Smooth muscle cell (in vitro differentiated cells): ENCODE measurements at regions not wholly inside any gene's neighbourhood (a gene's known extent, or its start where the extent isn't known, plus 50 kb on each side); places are given as distances from the start of the nearest gene placed in this dataset.

Experiments used
- DNase-seq: peaks from one replicate; lab custom pipeline; 2025; ENCODE audit not compliant: unreplicated experiment; lab: John Stamatoyannopoulos, UW
- H2AFZ ChIP-seq: fragments of 200-600 bp; sonication (generic); 2 replicates; pipeline ENCODE4 v1.6.0; 2016; ENCODE audit warnings: antibody characterized with exemption, low read depth, mild to moderate bottlenecking
- H3F3A ChIP-seq: fragments of 200-600 bp; sonication (generic); 2 replicates; pipeline ENCODE4 v1.6.0; 2017; ENCODE audit warnings: antibody characterized with exemption, low read depth
- H3K27ac ChIP-seq: fragments of 200-600 bp; sonication (generic); 2 replicates; pipeline ENCODE4 v1.5.1; 2016; ENCODE audit warnings: low read depth, mild to moderate bottlenecking
- H3K27me3 ChIP-seq: fragments of 200-600 bp; sonication (generic); 2 replicates; pipeline ENCODE4 v1.6.1; 2016; ENCODE audit warnings: low read depth, mild to moderate bottlenecking
- H3K36me3 ChIP-seq: fragments of 200-600 bp; sonication (generic); 2 replicates; pipeline ENCODE4 v1.5.1; 2016; ENCODE audit warnings: low read depth
- H3K4me1 ChIP-seq: fragments of 200-600 bp; sonication (generic); 2 replicates; pipeline ENCODE4 v1.5.1; 2016; ENCODE audit warnings: low read depth
- H3K4me2 ChIP-seq: fragments of 200-600 bp; sonication (generic); 2 replicates; pipeline ENCODE4 v1.6.0; 2016; ENCODE audit warnings: mild to moderate bottlenecking
- H3K4me3 ChIP-seq: fragments of 200-600 bp; sonication (generic); 2 replicates; pipeline ENCODE4 v1.5.1; 2016; ENCODE audit warnings: mild to moderate bottlenecking
- H3K79me2 ChIP-seq: fragments of 200-600 bp; sonication (generic); 2 replicates; pipeline ENCODE4 v1.6.0; 2016; ENCODE audit warnings: low read depth, mild to moderate bottlenecking
- H3K9ac ChIP-seq: fragments of 200-600 bp; sonication (generic); 2 replicates; pipeline ENCODE4 v1.6.0; 2016; ENCODE audit warnings: low read depth
- H3K9me3 ChIP-seq: fragments of 200-600 bp; sonication (generic); replicated peaks from 2 replicates; pipeline ENCODE4 v1.5.1; 2016; ENCODE audit warnings: low read depth
- H4K20me1 ChIP-seq: fragments of 200-600 bp; sonication (generic); 2 replicates; pipeline ENCODE4 v1.6.0; 2016; ENCODE audit warnings: low read depth
- WGBS: methylation state at CpG from one replicate; pipeline ENCODE4 v1.1.7; 2016; ENCODE audit warnings: low lambda C conversion rate; 5-methylcytosine and 5-hydroxymethylcytosine counted together
- TF ChIP-seq, protein P1 (sequence below): fragments of 200-600 bp; sonication (generic); IDR thresholded peaks from 2 replicates; pipeline ENCODE4 v1.5.1; 2017; ENCODE audit warnings: borderline replicate concordance, mild to moderate bottlenecking, antibody characterized with exemption; ENCODE audit not compliant: insufficient read depth, poor library complexity, severe bottlenecking

DNA sequence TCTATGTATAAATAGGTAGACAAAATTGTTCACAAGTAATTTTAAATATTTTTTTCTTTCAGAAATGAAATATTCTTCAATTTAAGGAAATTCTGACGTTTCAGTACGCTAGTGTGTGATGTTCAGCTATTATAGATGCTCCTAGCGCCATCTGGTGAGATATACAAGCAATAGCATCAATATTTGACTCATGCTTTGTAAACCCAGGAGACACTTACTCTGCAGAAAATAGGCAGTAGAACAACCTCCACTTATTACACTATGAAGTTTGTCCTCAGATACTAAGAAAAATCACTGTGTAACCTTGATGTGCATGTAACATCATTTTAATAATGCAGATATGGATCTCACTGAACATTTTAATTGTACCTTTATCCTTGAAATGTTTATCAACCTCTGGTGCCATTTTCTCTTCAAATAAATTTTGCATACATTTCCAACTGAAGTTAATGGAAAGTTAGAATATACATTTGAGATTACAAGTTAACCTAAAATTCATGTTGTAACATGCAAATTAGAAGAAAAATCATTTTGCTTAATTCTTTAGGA is 151.5 kb upstream of the FAM3C start:
- Histone ChIP-seq H2AFZ (peak overlapping the region; percentile 67), H3K27ac (peak overlapping the region; percentile 44), H3K9me3 (no peaks in the 10 kb centered on the region), H3K4me1 (peaks cover 5% of the 10 kb centered on the region), H3K4me3 (peak overlapping the region; percentile 36), H3K36me3 (no peaks in the 10 kb centered on the region), H3K9ac (no peak overlapping the region), H3K27me3 (no peaks in the 10 kb centered on the region), H3K79me2 (no peaks in the 10 kb centered on the region), H4K20me1 (no peaks in the 10 kb centered on the region), H3F3A (no peaks in the 10 kb centered on the region), H3K4me2 (peak overlapping the region; percentile 79)
- no peak for DNase-seq
- 0% methylated on average over 3 of the region's 3 CpGs for WGBS
- TF ChIP-seq, protein P1, sequence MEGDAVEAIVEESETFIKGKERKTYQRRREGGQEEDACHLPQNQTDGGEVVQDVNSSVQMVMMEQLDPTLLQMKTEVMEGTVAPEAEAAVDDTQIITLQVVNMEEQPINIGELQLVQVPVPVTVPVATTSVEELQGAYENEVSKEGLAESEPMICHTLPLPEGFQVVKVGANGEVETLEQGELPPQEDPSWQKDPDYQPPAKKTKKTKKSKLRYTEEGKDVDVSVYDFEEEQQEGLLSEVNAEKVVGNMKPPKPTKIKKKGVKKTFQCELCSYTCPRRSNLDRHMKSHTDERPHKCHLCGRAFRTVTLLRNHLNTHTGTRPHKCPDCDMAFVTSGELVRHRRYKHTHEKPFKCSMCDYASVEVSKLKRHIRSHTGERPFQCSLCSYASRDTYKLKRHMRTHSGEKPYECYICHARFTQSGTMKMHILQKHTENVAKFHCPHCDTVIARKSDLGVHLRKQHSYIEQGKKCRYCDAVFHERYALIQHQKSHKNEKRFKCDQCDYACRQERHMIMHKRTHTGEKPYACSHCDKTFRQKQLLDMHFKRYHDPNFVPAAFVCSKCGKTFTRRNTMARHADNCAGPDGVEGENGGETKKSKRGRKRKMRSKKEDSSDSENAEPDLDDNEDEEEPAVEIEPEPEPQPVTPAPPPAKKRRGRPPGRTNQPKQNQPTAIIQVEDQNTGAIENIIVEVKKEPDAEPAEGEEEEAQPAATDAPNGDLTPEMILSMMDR = peak; percentile 77

DNA sequence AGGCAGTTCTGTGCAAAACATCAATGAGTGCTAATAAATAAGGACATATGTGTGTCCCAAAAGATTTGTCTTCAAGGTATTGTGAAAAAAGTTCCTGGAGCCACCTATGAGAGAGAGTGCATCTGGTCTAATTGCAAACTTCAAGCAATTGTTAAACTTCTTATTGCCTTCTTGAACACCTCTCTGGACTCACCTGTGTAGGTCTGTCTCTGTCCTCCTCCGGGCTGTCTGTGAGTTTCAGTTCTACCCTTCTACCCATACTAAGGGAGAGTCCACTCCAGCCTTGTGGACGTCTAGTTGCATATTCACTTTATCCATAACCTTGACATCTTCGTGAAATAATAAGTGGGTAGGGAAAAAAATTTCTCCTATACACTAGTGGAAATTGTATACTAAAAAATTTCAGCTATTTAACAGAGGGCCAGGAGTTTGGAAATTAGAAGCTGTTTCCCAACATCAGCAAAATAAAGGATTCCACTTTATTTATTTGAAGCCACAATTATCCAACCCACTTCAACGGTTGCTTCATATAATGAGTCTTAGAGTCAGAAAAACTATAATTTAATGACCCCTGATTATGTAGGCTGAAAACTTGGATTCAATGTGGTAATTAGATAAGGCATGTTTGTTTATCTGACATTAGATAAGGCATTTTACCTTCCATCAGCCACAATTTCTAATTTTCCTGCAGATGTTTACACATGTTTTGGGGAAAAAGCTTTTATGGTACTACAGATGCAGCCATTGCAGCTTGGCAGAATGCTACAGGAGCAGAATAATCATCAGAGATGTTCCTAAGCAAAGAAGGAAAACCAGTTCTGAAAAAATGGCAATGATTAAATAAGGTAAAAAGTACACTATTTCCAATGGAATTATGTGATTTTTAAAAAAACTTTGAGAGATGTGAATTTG is 150.8 kb upstream of the FAM3C start:
- H4K20me1 ChIP-seq = no peaks in the 10 kb centered on the region
- no peak overlapping the region for H3K9ac ChIP-seq
- no peaks in the 10 kb centered on the region for H3F3A ChIP-seq
- TF ChIP-seq, protein P1 = no peak
- no peaks in the 10 kb centered on the region for H3K27me3 ChIP-seq
- no peaks in the 10 kb centered on the region for H3K9me3 ChIP-seq
- H2AFZ ChIP-seq = peak overlapping the region; percentile 67
- peak overlapping the region; percentile 36 for H3K4me3 ChIP-seq
- H3K79me2 ChIP-seq = no peaks in the 10 kb centered on the region
- peaks cover 5% of the 10 kb centered on the region for H3K4me1 ChIP-seq
- peak overlapping the region; percentile 79 for H3K4me2 ChIP-seq
- peak overlapping the region; percentile 44 for H3K27ac ChIP-seq
- no peaks in the 10 kb centered on the region for H3K36me3 ChIP-seq
- DNase-seq = no peak
- WGBS = 87% methylated on average over 4 of the region's 4 CpGs

DNA sequence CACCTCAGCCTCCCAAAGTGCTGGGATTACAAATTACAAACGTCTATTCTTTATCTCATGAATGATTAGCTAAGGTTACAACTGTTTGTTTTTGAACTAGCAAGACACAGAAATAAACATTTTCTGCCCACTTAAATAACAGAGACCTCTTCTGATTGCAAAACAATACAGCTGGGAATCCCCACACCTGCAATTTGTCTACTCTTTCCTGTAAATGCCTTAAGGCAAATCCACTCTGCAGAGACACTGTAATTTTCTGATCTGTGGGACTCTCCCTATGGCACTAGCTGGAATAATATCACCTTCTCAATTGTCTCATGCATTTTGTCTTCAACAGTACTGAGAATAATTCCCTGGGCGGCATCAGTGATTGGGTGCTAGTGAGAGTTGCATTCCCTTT is 149.3 kb upstream of the FAM3C start:
- TF ChIP-seq, protein P1 = no peak
- Histone ChIP-seq H3K27me3 (no peaks in the 10 kb centered on the region), H2AFZ (no peak overlapping the region), H3K9me3 (no peaks in the 10 kb centered on the region), H4K20me1 (no peaks in the 10 kb centered on the region), H3K27ac (peak overlapping the region; percentile 71), H3K36me3 (no peaks in the 10 kb centered on the region), H3K4me2 (no peak overlapping the region), H3F3A (no peaks in the 10 kb centered on the region), H3K9ac (peak overlapping the region; percentile 10), H3K79me2 (no peaks in the 10 kb centered on the region), H3K4me3 (no peak overlapping the region), H3K4me1 (peaks cover 5% of the 10 kb centered on the region)
- 76% methylated on average over 2 of the region's 2 CpGs for WGBS
- no peak for DNase-seq
